ENCODE measurements at regions not wholly inside any gene's neighbourhood (a gene's known extent, or its start where the extent isn't known, plus 50 kb on each side); places are given as distances from the start of the nearest gene placed in this dataset.

DNA sequence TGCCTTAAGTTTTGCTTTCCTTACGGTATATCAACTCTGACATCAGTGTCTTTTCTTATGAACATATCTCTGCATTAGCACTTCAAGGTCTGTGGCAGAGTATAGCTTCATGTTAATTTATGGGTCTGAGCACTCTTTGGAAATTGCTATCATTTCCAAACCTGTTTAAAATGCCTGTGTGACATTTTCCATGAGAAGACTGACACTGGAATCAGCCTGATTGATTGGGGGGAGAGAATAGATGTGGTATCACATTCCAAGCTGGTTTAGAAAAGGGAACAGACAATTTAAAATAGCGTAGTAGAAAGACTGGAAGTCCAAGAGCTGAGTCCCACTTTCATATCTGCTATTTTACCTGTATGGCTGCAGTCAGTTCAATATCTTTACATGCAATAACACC, 272.1 kb upstream of the CDH10 start:
- H3K27ac ChIP-seq (ENCODE audit: low read depth, low read length, poor library complexity, severe bottlenecking), result no peak overlapping the region
- intact Hi-C loops (cut with micrococcal nuclease; ENCODE audit: unreplicated experiment), result no loop called here
- ChIA-PET CTCF (no interaction called here), POLR2A (ENCODE audit: low non-redundant PET) (no interaction called here)
- no peak for TF ChIP-seq EZH2 (IDR thresholded peaks at IDR 0.05; ENCODE audit: borderline replicate concordance, low read depth, low read length, poor library complexity, severe bottlenecking)
- TF ChIP-seq, protein P1, sequence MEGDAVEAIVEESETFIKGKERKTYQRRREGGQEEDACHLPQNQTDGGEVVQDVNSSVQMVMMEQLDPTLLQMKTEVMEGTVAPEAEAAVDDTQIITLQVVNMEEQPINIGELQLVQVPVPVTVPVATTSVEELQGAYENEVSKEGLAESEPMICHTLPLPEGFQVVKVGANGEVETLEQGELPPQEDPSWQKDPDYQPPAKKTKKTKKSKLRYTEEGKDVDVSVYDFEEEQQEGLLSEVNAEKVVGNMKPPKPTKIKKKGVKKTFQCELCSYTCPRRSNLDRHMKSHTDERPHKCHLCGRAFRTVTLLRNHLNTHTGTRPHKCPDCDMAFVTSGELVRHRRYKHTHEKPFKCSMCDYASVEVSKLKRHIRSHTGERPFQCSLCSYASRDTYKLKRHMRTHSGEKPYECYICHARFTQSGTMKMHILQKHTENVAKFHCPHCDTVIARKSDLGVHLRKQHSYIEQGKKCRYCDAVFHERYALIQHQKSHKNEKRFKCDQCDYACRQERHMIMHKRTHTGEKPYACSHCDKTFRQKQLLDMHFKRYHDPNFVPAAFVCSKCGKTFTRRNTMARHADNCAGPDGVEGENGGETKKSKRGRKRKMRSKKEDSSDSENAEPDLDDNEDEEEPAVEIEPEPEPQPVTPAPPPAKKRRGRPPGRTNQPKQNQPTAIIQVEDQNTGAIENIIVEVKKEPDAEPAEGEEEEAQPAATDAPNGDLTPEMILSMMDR (conservative IDR thresholded peaks at IDR 0.05; ENCODE audit: low read depth, low read length), result no peak
- no peaks in the 10 kb centered on the region for H3K27me3 ChIP-seq (replicated peaks; ENCODE audit: insufficient read depth, low read depth, low read length, poor library complexity)
- H3K4me1 ChIP-seq (ENCODE audit: insufficient read depth, low read length, poor library complexity, severe bottlenecking), result no peaks in the 10 kb centered on the region
- DNase-seq (ENCODE audit: low spot score), result no peak
- no TSS peak for BruUV-seq (replicated peaks)
- H3K9me3 ChIP-seq (ENCODE audit: low read depth, low read length, poor library complexity, severe bottlenecking), result no peaks in the 10 kb centered on the region
- no peaks in the 10 kb centered on the region for H3K36me3 ChIP-seq (ENCODE audit: insufficient read depth, low read length, poor library complexity, severe bottlenecking)
- H3K4me3 ChIP-seq (ENCODE audit: low read depth, low read length, poor library complexity, severe bottlenecking), result no peak overlapping the region

DNA sequence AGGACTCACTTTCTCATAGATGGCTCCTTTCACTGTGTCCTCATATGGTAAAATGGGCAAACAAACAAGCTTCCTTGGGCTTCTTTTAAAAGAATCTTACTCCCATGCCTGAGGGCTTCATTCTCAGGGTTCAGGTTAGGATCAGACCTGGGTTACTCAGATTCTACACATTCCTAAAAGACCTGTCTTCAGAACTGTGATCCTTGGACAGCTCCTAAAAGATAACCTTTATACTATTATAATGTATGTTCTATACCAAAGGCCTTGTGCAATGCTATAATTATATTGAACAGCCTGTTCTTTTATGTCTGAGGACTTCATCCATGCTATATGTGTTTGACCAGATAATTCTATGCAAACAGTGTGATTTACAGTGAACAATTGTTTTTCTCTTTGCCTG, 264.4 kb upstream of the CDH10 start:
- Histone ChIP-seq H3K27ac (ENCODE audit: low read depth, low read length, poor library complexity, severe bottlenecking) (no peak overlapping the region), H3K9me3 (ENCODE audit: low read depth, low read length, poor library complexity, severe bottlenecking) (no peaks in the 10 kb centered on the region), H3K27me3 (replicated peaks; ENCODE audit: insufficient read depth, low read depth, low read length, poor library complexity) (no peaks in the 10 kb centered on the region), H3K4me3 (ENCODE audit: low read depth, low read length, poor library complexity, severe bottlenecking) (no peak overlapping the region), H3K4me1 (ENCODE audit: insufficient read depth, low read length, poor library complexity, severe bottlenecking) (no peaks in the 10 kb centered on the region), H3K36me3 (ENCODE audit: insufficient read depth, low read length, poor library complexity, severe bottlenecking) (no peaks in the 10 kb centered on the region)
- BruUV-seq (replicated peaks), result no TSS peak
- DNase-seq (ENCODE audit: low spot score), result no peak
- ChIA-PET POLR2A (ENCODE audit: low non-redundant PET) (no interaction called here), CTCF (no interaction called here)
- TF ChIP-seq, protein P1 (conservative IDR thresholded peaks at IDR 0.05; ENCODE audit: low read depth, low read length), result no peak
- TF ChIP-seq EZH2 (IDR thresholded peaks at IDR 0.05; ENCODE audit: borderline replicate concordance, low read depth, low read length, poor library complexity, severe bottlenecking), result no peak
- intact Hi-C loops (cut with micrococcal nuclease; ENCODE audit: unreplicated experiment), result no loop called here

DNA sequence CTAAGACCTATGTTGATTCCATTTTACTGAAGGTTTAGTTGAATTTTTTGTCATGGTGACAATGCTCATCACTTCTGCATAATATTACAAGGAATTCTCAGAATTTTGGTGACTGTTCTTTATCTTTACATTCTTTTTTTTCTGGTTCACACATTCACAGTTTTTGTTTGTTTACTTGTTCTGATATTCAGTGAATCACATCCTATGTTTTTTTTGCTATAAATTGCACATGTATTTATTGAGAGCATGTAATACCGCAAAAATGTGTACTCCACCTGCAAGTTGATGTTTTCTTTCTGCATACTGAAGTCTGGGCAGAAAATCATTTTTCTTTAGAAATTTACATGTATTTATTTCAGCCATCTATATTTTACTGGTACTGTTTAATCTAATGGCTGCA, 261.9 kb upstream of the CDH10 start:
- no peaks in the 10 kb centered on the region for H3K36me3 ChIP-seq (ENCODE audit: insufficient read depth, low read length, poor library complexity, severe bottlenecking)
- POLR2A ChIA-PET (ENCODE audit: low non-redundant PET), result no interaction called here
- CTCF ChIA-PET, result no interaction called here
- H3K9me3 ChIP-seq (ENCODE audit: low read depth, low read length, poor library complexity, severe bottlenecking), result no peaks in the 10 kb centered on the region
- no peak overlapping the region for H3K4me3 ChIP-seq (ENCODE audit: low read depth, low read length, poor library complexity, severe bottlenecking)
- no TSS peak for BruUV-seq (replicated peaks)
- H3K27me3 ChIP-seq (replicated peaks; ENCODE audit: insufficient read depth, low read depth, low read length, poor library complexity), result no peaks in the 10 kb centered on the region
- H3K27ac ChIP-seq (ENCODE audit: low read depth, low read length, poor library complexity, severe bottlenecking), result no peak overlapping the region
- no peaks in the 10 kb centered on the region for H3K4me1 ChIP-seq (ENCODE audit: insufficient read depth, low read length, poor library complexity, severe bottlenecking)
- DNase-seq (ENCODE audit: low spot score), result no peak
- TF ChIP-seq, protein P1 (conservative IDR thresholded peaks at IDR 0.05; ENCODE audit: low read depth, low read length), result no peak
- no peak for TF ChIP-seq EZH2 (IDR thresholded peaks at IDR 0.05; ENCODE audit: borderline replicate concordance, low read depth, low read length, poor library complexity, severe bottlenecking)
- intact Hi-C loops (cut with micrococcal nuclease; ENCODE audit: unreplicated experiment), result no loop called here

Measured in A673 (cell line).